K562 (cell line): ENCODE measurements at regions not wholly inside any gene's neighbourhood (a gene's known extent, or its start where the extent isn't known, plus 50 kb on each side); places are given as distances from the start of the nearest gene placed in this dataset.

Experiments
- ATF6 ChIP-seq: sonication (generic); formaldehyde crosslinking; IDR thresholded peaks from 2 replicates; pipeline ENCODE4 v1.4.0; 2020; ENCODE audit warnings: mild to moderate bottlenecking, missing genetic modification reagents
- DPF2 ChIP-seq: fragments of 450-650 bp; IDR thresholded peaks from 2 replicates; pipeline ENCODE4 v1.6.1; 2016
- ELK1 ChIP-seq: sonication (generic); formaldehyde crosslinking; IDR thresholded peaks from 2 replicates; pipeline ENCODE4 v1.8.1; 2022; ENCODE audit warnings: missing genetic modification reagents
- MAZ ChIP-seq, 2 experiments: fragments of 450-650 bp in 1 of 2; sonication (generic) in 1 of 2; formaldehyde crosslinking; IDR thresholded peaks in 1 of 2; conservative IDR thresholded peaks in 1 of 2; 2 replicates each; pipeline versions ENCODE4 v1.4.0 to v1.5.0; 2020; ENCODE audit warnings: mild to moderate bottlenecking in 1 of 2, missing genetic modification reagents in 1 of 2
- NR2C2 ChIP-seq, 2 experiments: fragments of 200-800 bp in 1 of 2; sonication (Bioruptor generic) in 1 of 2; sonication (generic) in 1 of 2; formaldehyde crosslinking in 1 of 2; IDR thresholded peaks; 2 replicates each; pipeline versions ENCODE4 v1.6.1 to v1.8.0; 2016 to 2022; ENCODE audit warnings: mild to moderate bottlenecking in 1 of 2, missing compliant biosample characterization in 1 of 2, missing genetic modification characterization in 1 of 2, missing genetic modification reagents in 1 of 2
- POLR2A ChIP-seq: fragments of 450-650 bp; conservative IDR thresholded peaks from 2 replicates; pipeline ENCODE4 v1.6.1; 2016
- SMARCC2 ChIP-seq: fragments of 450-650 bp; IDR thresholded peaks from 2 replicates; pipeline ENCODE4 v1.6.1; 2017; ENCODE audit warnings: antibody characterized with exemption, moderate library complexity, mild to moderate bottlenecking, low read depth
- TAF1 ChIP-seq: IDR thresholded peaks from 2 replicates; pipeline ENCODE4 v1.6.1; 2011; ENCODE audit warnings: mild to moderate bottlenecking, low read length, moderate library complexity; ENCODE audit not compliant: insufficient read depth, control insufficient read depth, severe bottlenecking; ENCODE audit errors: extremely low read depth
- ZBTB11 ChIP-seq, 3 experiments: fragments of 200-800 bp in 1 of 3; fragments of 250-450 bp in 1 of 3; fragments of 450-650 bp in 1 of 3; sonication (Bioruptor Pico) in 1 of 3; sonication (Bioruptor generic) in 1 of 3; formaldehyde crosslinking in 1 of 3; IDR thresholded peaks; 2 replicates each; pipeline versions ENCODE4 v1.6.1 to v1.8.0; 2016 to 2022; ENCODE audit warnings: mild to moderate bottlenecking in 2 of 3, missing genetic modification characterization in 2 of 3, missing compliant biosample characterization in 1 of 3, moderate library complexity in 1 of 3
- ZNF274 ChIP-seq: IDR thresholded peaks from 2 replicates; pipeline ENCODE4 v1.6.1; 2011; ENCODE audit warnings: low read depth, mild to moderate bottlenecking, low read length, moderate library complexity, borderline replicate concordance
- ZNF384 ChIP-seq: IDR thresholded peaks from 2 replicates; pipeline ENCODE4 v1.6.1; 2012; ENCODE audit warnings: low read depth, low read length, improper control_type of control experiment
- TF ChIP-seq, protein P1 (sequence below), 3 experiments: IDR thresholded peaks in 2 of 3; conservative IDR thresholded peaks in 1 of 3; 2 replicates each; pipeline ENCODE4 v1.5.1; 2011 to 2012; ENCODE audit warnings: low read length in 3 of 3, mild to moderate bottlenecking in 3 of 3, control low read depth in 2 of 3, improper control_type of control experiment in 1 of 3, inconsistent platforms in 1 of 3, low read depth in 1 of 3, mixed read lengths in 1 of 3, moderate library complexity in 1 of 3; ENCODE audit not compliant: insufficient read depth in 2 of 3
- TF ChIP-seq, protein P2 (sequence below): fragments of 200-400 bp; formaldehyde crosslinking; IDR thresholded peaks from 2 replicates; pipeline ENCODE4 v1.6.1; 2017; ENCODE audit warnings: mild to moderate bottlenecking, low read depth, low read length, moderate library complexity
- TF ChIP-seq, protein P3 (sequence below): sonication (generic); formaldehyde crosslinking; IDR thresholded peaks from 2 replicates; pipeline ENCODE4 v1.9.0; 2022; ENCODE audit warnings: mild to moderate bottlenecking, missing genetic modification reagents

- TF ChIP-seq ZNF384: no peak
- TF ChIP-seq ZNF274: no peak
- TF ChIP-seq ATF6 (CRISPR knock-in tag): no peak
- TF ChIP-seq, protein P1, sequence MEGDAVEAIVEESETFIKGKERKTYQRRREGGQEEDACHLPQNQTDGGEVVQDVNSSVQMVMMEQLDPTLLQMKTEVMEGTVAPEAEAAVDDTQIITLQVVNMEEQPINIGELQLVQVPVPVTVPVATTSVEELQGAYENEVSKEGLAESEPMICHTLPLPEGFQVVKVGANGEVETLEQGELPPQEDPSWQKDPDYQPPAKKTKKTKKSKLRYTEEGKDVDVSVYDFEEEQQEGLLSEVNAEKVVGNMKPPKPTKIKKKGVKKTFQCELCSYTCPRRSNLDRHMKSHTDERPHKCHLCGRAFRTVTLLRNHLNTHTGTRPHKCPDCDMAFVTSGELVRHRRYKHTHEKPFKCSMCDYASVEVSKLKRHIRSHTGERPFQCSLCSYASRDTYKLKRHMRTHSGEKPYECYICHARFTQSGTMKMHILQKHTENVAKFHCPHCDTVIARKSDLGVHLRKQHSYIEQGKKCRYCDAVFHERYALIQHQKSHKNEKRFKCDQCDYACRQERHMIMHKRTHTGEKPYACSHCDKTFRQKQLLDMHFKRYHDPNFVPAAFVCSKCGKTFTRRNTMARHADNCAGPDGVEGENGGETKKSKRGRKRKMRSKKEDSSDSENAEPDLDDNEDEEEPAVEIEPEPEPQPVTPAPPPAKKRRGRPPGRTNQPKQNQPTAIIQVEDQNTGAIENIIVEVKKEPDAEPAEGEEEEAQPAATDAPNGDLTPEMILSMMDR (IDR thresholded peaks at IDR 0.05 in 2 of 3, conservative IDR thresholded peaks at IDR 0.05 in 1 of 3; ENCODE audit: insufficient read depth in 2 of 3, low read depth in 1 of 3, low read length in 3 of 3): no peak
- no peak for TF ChIP-seq MAZ (CRISPR knock-in tag; conservative IDR thresholded peaks at IDR 0.05 in 1 of 2, IDR thresholded peaks at IDR 0.05 in 1 of 2)
- TF ChIP-seq TAF1: no peak
- TF ChIP-seq NR2C2 (CRISPR knock-in tag; IDR thresholded peaks at IDR 0.05): no peak
- no peak for TF ChIP-seq NR2C2 (tag; IDR thresholded peaks at IDR 0.05)
- no peak for TF ChIP-seq SMARCC2
- TF ChIP-seq ELK1: no peak
- TF ChIP-seq ZBTB11 (CRISPR knock-in tag; IDR thresholded peaks at IDR 0.05): no peak
- TF ChIP-seq POLR2A: no peak
- TF ChIP-seq, protein P2, sequence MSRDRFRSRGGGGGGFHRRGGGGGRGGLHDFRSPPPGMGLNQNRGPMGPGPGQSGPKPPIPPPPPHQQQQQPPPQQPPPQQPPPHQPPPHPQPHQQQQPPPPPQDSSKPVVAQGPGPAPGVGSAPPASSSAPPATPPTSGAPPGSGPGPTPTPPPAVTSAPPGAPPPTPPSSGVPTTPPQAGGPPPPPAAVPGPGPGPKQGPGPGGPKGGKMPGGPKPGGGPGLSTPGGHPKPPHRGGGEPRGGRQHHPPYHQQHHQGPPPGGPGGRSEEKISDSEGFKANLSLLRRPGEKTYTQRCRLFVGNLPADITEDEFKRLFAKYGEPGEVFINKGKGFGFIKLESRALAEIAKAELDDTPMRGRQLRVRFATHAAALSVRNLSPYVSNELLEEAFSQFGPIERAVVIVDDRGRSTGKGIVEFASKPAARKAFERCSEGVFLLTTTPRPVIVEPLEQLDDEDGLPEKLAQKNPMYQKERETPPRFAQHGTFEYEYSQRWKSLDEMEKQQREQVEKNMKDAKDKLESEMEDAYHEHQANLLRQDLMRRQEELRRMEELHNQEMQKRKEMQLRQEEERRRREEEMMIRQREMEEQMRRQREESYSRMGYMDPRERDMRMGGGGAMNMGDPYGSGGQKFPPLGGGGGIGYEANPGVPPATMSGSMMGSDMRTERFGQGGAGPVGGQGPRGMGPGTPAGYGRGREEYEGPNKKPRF: no peak
- no peak for TF ChIP-seq DPF2
- TF ChIP-seq, protein P3, sequence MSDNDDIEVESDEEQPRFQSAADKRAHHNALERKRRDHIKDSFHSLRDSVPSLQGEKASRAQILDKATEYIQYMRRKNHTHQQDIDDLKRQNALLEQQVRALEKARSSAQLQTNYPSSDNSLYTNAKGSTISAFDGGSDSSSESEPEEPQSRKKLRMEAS: no peak
Measured at GRCh38 chr4:165635381-165635780, 237.7 kb upstream of the TLL1 start.
